Fibroblast of skin of left quadriceps (primary cell): ENCODE measurements at regions not wholly inside any gene's neighbourhood (a gene's known extent, or its start where the extent isn't known, plus 50 kb on each side); places are given as distances from the start of the nearest gene placed in this dataset.

Source experiments
- DNase-seq, 2 experiments: peaks; one replicate each; pipeline ENCODE4 v3.0.0-alpha.2; 2013; ENCODE audit warnings: low read depth in 2 of 2

DNA sequence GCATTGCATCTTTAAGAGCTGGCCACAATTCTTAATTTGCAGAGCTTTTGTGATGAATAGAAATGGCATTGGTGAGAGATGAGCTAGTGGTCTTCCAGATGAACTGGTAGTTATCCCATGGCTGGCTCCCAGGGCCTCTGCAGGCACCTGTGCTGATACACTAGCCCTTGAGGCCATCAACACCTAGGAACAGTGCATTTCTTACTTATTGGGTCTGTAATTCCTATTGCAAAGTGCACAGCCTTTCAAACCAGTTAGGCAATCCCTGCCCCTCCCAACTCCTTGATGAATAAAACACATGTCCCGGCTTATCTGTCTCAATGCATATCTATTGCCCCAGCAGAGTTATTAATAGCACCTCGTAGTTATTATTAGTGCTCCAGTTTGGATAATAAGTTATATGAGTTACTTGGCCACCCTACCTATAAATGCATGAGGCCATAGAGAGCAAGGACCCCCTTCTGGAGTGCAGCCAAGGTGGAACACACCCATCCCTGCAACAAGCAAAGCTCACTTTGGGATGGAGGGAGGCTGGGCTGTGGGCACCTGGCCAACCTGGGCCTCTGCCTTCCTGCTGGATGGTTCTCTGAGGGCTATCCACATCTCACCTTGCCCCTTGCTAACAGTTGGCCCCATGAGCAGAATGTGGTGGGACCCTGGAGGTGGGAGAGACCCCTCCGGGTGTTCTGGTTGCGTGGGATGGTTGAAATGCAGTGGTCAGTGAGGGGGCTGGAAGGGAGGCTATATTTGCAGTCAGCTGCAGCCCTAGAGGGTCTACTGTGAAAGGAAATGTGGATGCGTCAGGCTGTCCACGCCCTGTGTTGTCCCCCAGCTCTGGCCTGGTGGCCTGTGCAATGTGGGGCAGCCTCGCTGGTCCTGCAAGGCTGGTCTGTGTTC, 455.9 kb upstream of the HS6ST1 start:
- DNase-seq = no peak

DNA sequence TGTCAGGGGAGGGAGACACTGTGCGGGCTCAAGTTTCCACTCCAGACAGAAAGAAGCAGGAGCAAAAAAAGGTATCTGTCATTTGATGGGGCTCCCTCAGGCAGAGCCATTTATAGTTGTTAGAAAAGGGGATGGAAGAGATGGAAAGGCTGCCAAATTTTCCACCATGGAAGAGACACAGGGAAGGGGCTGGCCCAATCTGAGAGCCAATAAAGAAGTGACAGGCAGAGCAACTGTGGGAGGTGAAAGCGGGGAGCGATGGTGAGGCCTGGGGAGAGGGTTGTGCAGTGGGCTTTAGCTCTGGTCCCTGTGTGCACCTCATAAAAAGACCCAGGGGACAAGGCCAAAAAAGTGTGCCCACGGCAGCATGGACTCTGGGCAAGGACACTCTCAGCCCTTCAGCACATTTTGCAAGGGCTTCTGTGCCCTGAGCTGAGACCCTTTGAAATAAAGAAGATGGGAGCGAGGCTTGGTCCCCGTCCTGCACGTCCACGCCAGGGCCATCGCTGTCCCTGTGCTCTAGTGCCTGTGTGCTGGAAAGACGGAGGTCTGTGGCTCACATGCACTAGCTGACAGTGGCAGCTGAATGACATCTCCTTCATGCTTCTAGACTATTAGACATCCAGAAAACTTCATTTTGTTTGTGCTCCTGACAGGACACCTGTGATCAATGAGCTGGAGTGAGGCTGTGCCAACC, 456.7 kb upstream of the HS6ST1 start:
- DNase-seq = no peak

DNA sequence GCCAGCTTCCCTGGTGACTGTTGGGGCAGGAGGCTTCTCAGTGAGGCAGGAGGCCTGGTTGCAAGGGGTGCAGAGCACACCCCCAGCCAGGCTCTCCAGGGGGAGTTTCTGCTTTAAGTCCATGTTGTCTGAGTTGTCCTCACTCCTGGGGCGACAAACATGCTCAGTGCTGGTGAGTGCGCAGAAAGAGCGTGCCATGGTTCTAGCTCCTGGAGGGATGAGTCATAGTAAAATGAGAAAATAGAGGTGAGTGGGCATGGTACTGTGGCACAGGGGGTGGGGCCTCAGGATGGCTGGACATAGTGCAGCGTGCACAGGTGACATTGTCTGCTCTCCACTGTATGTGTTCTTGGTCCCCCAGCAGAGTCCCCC, 457.2 kb upstream of the HS6ST1 start:
- DNase-seq = no peak

DNA sequence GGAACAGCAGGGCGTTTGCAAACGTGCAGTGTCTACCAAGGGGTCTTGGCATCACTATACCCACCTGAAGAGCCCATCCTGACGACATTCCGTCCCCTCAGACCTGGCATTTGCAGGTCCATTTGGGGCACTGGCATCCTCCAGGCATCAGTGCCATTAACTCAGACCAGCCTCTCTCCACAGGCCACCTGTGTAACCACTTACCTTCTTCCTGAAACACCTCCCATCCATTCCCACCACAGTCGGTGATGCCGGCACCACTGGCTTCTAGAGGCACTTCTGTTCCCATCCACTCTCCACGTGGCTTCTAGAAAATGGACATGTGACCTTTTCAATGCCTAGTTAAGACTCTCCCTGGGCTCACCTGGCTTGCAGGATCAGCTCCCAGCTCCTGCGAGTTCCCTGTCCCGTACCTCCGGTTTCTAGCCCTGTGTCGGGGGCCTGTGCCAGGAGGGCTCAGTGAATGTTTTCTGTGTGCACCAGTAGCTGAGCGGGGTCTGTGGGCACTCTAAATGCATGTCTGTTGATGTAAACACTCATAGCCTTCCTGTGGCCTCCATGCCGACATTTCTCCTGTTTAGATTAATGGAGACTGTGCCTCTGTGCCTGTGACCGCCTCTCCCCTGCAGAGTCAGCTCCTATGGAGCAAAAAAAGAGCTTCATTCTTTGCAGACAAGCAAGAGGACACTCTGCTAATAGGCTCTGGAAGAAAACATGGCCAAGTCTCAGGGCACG, 458.0 kb upstream of the HS6ST1 start:
- no peak for DNase-seq

DNA sequence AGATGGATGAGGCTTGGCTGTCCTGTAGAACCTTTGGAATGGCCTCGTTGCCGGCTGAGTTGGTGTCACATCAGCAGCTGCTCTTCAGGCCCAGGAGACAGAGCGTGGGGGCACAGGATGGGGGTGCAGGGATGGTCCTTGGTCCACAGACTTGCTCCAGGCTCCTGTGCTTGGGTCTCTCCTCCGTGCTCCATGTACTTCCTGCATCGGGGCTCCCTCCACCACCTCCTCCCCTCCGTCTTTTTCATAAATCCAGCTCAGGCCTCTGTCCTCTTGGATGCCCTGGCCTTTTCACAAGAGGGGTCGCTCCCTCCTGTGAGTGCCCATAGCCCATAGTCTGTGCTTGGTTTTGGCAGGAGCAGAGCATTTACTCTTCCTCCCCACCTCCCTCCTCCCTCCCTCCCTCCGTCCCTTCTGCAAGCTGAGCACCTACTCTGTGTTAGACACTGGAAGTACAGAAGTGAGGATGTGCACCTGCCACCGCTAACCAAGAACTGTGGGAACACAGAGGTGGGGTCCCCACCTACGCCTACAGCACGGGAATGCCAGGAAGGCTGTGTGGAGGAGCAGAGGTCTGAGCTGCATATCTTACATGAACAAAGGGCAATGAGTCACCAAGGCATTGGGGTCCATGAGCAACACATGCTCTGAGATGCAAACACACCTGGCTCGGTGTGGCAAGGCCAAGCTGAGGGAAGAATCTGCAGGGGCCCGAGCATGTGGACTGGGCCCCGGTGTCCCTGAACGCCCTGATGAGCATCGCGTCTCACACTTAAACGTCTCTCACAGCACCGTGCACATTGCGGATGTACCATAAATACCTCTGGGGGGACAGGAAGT, 458.7 kb upstream of the HS6ST1 start:
- no peak for DNase-seq

DNA sequence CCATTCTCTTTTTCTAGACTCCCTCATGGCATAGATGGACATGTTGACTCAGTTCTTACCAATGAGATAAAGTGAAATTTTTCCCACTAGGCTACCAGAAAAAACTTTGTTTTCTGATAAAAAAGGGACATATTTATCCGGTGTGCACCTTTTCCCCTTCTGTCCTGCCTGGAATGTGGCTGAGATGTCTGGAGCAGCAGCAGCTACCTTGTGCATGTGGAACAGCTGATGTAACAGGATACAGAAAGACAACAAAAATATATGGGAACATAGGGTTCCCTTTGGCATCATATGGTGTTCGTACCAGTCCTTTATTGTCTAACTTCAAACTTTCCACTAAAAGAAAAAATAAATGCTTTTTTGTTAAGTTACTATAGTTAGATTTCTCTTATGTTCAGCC, 460.2 kb upstream of the HS6ST1 start:
- no peak for DNase-seq

DNA sequence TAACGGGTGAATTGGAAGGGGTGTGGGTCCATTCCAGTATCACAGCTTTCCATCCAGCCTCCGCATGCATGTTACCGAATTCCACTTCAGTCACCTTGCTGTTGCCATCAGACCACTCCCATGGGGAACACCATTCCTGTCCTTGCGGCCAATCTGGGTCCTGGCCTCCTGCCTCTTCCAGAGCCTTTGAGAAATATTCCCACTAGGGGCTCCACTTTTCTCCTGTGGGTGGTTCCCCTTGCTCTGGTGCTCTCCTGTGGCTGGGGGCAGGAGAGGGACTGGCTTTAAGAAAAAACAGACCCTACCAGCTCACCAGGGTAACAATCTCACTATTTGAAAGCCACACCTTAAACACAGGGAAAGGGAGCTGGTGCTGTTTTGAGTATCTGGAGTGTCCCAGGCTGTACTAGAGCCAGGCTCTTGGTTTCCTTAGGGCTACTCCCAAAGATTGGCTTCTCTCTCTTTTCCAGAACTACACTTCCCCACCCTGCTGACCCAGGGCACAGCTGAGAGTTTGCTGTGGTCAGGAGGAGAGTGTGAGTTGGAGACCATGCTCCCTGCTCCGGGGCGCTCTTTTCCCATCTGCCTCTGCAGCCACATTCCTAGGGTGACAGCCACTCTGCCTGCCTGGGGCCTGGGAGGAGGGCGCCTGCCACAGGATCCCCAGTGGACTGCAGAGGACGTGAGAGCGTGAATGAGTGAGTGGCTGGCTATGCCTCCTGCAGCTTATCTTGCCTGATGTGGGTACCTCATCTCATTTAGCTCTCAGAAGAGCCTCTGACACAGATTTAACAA, 460.8 kb upstream of the HS6ST1 start:
- no peak for DNase-seq

DNA sequence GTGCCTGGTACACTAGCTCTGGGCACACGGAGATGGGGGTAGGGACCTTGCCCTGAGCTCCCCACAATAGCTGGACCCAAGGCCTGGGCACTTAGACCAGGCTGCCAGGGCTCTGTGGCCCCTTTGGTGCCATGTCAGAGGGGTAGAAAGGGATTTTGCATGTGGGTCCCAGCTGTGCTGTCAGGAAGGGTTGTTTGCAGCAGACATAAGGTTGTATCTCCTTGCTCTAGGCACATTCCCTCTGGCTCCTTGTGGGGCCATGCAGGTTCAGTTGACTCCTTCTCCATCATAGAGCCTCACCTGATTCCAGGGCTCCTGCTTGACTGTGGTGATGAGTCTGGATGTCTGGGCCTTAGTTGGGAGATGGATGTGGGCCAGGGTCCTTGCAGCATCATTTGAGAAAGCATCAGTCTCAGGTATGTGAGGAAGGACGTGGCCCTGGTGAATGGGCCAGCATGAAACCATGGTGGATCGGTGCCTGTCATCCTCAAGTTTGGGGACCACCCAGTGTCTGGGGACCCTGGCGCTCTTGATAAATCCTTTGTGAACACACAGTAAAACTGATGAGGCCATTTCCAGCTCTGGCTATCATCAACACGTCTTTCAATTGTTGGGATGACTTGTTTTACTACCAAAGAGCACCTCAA, 461.9 kb upstream of the HS6ST1 start:
- no peak for DNase-seq

DNA sequence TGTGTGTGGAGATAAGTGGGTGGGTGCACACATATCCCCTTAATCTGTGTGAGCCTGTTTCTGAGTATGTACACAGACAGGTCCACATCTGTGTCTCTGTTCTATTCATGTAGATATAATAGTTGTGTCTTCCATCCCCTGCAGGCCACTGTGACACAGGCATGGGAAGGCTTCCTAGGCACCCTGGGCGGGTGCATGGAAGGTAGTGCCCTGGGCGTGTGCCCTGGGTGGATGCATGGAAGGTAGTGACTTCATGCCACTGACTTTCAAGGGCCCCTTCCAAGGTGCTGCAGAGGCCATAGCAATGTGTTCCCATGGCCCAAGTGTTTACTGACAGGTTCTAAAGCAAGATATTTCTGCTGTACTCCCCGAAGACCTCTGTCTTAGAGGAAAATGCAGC, 462.5 kb upstream of the HS6ST1 start:
- DNase-seq = no peak

DNA sequence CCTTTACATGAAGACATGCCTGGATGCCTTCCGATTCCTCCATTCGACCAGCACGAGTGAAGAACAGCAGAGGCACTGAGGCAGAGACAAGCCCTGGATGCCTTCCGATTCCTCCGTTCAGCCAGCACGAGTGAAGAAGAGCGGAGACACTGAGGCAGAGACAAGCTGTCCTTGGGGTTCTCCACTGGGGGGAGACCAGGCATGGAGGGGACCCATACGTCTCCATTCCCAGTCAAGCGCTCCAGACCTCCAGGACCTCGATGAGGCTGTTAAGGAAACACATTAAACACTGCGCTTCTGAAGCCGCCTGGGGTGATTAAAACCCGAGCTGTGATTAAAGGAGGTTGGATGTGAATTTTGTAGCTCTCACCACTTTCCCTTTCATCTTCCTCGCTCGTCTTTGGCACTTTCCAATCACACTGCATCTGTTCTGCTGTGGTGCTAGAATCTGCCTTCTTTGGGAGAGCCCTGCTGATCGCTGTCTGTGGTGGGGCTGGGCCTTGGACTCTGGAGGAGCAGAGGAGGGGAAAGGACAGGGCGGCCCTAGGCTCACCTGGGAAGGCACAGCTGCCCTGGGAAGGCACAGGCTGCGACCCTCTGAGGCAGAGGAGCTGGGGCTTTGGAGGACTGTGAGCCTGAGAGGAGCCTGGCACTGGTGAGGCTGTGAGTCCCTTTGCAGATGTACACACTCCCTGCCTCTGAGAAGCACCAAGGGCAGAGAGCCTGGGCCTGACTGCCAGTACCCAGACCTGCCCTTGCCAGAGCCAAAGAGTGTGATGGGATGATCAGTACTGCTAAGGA, 463.1 kb upstream of the HS6ST1 start:
- no peak for DNase-seq

DNA sequence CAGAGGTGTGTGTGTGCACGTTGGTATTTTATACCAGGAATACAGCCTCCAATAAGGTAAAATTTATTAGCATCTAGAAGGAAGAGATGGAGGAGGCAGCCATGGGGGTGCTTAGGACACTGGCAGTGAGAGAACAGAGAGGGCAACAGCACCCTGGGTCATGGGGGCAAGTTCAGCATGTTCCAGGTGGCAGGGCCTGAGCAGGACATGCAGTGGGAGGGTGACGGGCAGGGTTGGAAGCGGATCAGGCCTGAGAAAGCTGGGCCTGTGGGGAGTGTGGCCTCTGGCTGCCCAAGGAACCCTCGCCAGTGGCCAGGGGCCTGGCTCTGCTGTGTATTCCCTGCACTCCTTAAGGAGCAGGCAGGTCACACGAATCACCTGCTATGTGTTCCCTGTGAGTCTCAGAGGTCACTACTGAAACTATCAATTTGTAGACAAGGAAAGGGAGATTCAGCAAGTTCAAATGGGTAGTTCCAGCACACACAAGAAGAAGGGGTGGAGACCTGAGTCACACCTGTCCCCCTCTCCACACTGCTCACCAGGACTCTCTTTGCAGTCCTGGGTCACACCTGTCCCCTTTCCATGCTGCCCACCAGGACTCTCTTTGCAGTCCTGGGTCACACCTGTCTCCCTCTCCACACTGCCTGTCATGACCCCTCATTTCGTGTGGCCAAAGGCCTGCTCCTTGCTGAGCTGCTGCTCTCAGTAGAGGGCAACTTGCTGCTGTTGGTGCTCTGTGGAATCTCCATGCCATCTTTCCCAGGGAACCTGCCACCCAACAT, 463.9 kb upstream of the HS6ST1 start:
- no peak for DNase-seq

DNA sequence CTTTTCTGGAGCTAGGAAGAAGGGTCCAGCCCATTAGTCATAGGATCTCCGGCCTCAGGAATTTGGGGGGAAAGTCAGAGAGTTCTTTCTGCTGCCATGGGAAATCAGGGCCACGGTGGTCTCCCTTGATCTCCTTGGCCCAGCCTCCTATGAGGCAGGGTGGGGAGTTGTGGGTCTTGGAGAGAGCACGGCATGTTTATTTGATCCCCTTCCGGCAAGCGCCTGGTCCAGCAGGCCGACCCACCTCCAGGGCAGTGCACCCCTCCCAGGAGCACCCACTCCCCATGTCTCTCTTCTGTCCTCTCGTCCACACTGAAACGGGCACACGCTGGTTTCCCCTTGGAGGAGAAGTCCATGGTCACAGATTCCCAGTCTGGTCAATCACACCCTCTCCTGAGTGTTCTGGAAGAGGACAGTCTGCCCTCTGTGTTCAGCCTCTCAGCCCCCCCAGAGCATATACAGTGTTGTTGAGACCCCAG, 464.6 kb upstream of the HS6ST1 start:
- no peak for DNase-seq

DNA sequence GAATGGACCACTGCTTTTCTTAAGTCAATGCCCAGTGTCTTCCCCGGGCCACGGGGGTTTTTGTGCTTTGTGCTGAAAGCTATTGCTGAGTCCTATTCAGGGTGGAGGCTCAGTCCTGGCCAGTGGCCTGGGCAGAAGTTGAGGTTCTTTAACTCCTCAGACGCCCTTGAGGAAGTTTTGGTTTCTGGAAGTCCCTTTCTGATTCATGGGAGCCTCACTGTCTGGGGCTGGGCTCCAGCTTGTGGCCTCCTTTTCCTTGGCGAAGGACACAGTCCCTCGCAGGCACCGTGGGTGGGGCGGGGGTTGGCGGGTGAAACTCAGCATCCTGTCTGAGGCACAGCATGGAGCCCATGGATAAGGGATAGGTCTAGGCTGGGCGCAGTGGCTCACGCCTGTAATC, 465.2 kb upstream of the HS6ST1 start:
- DNase-seq = no peak

DNA sequence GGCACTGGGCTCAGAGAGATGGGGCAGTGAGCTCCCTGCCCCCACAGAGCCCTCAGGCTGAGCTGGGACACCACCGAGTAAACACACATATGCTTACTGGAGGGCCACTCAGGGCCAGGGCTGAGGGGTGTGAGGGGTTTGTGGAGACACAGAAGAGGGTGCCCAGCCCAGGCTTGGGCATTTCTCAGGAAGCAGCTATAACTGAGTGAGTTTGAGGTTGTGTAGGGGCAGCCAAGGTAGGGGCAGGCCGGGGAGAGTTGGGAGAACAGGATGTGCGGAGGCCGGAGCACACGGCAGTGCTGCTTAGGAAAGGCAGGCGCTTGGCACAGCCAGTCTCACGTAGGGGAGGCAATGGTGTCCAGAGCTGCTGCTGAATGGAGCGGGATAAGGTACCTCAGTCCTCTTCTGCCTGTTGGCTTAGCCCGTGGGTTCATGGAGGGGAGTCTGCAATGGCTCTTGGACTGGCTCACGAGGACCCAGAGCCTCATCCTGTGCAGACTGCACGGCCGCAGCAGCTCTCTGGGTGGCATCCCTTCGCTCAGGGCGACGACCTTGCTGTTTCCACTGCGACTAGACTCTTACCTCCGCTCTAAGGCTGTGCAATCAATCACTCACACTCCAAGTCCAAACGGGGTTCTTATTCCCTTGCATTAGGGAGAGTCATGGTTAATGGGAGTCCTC, 466.1 kb upstream of the HS6ST1 start:
- no peak for DNase-seq

DNA sequence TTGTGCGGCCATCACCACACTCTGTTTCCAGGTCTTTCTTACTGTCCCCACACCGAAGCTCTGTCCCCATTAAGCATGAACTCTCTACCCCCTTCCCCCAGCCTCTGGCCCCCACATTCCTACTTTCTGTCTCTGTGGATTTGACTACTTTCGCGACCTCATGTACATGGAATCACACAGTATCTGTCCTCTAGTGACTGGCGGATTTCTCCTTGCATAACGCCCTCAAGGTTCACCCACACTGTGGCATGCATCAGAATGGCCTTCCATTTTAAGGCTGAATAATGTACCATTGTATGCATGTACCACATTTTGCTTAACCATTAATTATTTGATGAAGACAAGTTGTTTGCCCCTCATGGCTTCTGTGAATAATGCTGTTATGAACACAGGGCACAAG, 467.6 kb upstream of the HS6ST1 start:
- DNase-seq = no peak

DNA sequence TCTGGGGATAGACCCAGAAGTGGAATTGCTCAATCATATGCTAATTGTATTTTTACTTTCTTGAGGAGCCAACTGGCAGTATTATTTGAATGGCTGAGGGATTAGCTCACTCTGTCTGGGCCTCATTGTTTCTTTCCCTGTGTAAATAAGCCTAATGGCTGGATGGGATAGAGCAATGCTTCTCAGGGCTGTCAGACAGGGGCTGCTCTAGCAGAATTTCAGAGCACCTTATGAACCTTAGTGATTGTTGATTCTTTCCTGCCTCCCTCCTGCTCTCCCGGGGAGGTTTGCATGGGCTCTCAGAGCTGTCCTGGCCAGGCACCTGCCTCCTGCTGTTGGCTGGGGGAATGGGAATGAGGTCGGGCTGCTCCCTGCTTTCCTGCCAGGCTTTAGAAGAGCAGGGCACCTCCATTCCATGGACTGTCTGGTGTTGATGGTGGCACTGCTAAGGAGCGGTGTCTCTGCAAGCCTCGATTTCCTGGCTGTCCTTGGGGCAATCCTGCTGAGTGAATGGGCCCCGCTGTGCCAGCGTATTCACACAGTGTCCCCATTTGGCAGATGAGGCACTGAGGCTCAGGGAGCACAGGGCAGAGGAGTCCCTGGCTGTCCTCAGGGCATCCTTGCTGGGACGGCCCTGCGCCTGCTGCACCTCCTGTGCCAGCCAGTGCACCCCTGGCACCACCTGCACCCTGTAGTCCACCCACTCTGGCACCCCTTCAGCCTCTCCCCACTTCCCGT, 468.2 kb upstream of the HS6ST1 start:
- DNase-seq = no peak

DNA sequence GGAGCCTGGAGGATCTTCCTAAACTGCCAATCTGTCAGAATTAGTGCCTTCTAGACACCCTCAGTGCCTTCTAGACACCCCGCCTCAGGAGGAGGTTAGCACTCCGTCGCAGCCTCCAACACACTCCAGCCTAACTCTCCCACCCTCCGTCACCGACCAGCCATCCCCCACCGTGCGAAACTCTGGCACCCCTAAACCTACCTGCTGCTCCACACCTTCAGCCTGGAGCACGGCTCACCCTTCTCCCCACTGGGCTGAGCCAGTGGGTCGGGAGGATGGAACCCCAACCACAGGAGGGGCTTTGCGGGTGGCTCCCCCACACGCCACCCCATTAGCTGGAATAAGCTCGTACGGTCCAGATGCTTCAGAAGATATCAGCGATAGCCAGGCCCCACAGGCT, 468.9 kb upstream of the HS6ST1 start:
- no peak for DNase-seq
